Bone marrow (tissue), 2 donors: ENCODE measurements at regions not wholly inside any gene's neighbourhood (a gene's known extent, or its start where the extent isn't known, plus 50 kb on each side); places are given as distances from the start of the nearest gene placed in this dataset.

Experiments
- DNase-seq, 2 donors: peaks; one replicate each; lab custom pipeline; 2025; lab: John Stamatoyannopoulos, UW

DNA sequence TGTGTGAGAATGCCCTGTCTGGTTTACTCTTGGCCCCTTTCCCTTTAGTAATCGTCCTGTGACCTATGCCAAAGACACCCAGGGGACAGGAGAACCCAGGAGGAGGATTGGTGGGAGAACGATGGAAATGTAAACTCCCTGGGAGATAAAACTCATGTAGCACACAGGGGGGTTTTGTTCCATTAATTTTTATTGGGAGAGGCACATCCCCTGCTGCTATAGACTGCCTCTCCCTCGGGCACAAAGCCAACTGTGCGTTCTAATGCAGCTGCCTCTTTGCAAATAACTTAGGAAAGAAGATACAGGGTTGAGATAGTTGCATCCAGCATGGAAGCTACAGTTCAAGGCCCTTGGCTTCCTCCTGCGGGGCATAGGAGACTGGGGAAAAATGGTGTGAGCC is 489.6 kb downstream of the SLC4A3 start:
- no peak for DNase-seq

- no peak for DNase-seq
Measured at GRCh38 chr2:220120041-220120440, 492.6 kb downstream of the SLC4A3 start.

DNA sequence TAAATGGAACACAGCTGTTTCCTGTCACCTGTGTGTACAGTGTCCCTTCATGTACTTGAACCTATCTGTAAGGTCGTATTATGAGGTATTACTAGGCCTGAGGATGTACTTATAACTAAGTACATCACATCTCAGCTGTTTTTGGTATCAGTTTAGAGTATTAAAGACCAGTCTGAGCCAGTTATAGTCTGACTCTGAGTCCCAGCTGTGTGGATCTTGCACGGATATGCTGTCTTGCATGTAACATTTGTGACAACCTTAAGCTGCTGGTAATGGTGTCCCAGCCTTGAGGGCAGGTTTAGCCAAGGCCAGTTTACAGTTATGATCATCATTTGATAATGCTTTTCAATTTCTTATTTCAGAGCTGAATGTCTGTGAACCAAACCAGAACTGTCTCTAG is 496.3 kb downstream of the SLC4A3 start:
- DNase-seq, result no peak

DNA sequence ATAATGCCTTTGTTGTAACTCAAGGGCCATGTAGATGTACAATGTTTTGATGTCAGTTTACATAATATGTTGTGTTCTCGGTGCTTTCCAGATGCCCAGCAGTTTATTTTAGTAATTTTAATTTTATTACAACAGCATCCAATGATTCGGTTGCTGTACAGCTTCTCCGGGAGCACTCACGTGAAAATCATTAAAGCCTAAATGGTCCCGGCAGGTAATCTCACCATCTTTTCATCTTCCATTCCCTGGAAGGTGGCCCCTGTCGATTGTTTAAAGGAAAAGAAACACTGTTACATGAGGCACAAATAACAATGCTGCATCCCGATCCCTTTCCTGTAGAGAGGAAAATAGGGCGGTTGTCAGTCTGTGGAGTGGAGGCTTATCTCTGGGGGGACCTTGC is 498.1 kb downstream of the SLC4A3 start:
- DNase-seq, result no peak

- no peak for DNase-seq
Measured at GRCh38 chr2:220127311-220127710, 499.9 kb downstream of the SLC4A3 start.

DNA sequence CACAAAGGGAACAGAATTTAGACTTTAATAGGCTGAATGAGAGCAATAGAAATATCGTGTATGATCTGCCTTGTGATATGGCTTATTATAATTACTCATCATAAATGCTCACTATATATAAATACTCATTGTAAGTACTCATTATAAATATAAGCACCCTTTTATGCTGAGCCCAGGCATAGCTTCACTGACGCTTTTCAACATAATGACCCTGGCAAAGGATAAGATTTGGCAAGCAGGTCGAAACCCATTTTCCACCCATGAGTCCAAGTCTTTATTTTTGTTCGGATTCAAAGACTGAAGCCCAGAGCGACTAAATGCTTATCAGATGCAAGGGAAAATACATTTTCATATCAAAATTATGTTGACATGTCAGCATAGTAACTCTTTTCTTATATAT is 500.4 kb downstream of the SLC4A3 start:
- no peak for DNase-seq

- DNase-seq, result no peak
Measured at GRCh38 chr2:220129391-220129790, 502.0 kb downstream of the SLC4A3 start.

- DNase-seq, result no peak
Measured at GRCh38 chr2:220134756-220135534, 507.5 kb downstream of the SLC4A3 start.

GRCh38 chr2:220143336-220143735 is 515.9 kb downstream of the SLC4A3 start:
- DNase-seq, result no peak

DNA sequence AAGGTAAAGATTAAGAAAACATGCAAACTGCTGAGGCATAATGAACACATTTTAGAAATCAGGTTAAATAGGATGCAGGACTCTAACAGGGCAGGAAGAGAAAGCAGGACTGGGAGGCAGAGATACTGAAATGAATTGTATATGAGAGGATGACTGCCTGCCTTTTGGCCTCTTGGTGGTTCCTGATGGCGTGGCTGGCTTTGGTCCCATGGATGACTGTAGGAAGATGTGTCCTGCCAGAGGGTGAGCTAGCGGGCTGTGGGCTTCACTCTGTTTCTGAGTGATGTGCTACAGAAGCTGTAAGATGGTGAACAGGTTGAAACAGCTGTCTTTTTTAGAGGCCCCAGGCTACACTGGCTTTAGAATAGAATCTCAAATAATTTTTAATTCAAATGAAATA is 517.0 kb downstream of the SLC4A3 start:
- no peak for DNase-seq

DNA sequence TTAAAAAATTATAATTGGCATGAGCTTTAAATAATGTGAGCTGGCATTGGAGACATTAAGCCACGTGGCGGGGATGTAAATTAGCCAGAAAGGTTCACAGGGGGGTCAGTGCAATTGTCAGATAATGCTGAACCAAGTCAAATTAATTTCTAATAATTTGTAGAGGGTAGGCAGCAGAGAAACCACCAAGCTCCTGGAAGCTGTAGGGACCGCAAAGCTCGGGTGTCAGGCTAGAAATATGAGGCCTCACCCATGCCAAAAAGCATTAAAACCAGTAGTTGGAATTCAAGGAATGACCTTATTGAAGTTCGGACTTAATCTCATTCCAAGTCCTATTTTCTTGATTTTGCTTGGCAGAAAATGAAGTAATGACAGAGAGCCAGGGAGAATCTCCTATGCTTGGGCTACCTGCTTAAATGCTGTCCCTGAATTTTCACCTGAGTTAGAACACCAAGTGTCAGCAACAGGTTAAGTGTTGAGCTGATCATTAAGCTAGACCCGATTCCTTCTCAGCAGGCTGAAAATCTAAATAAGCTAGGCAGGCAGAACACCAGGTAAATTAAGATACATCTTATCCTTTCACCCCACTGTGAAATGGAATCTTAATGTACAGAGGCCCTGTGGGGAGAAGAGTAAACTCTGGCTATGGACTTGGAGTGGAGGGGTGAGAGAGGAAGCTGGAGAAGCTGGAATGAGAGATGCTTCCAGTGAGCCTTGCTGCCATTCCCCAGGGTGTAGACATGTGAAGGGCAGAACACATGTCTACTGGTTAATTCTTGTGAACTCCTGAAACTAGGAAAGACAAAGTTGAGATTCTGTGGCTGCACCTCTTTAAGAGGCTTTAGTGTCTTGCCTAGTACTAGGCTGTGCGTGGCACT is 520.0 kb downstream of the SLC4A3 start:
- no peak for DNase-seq

- no peak for DNase-seq
Measured at GRCh38 chr2:220148471-220149248, 521.2 kb downstream of the SLC4A3 start.

GRCh38 chr2:220151341-220151740 is 523.9 kb downstream of the SLC4A3 start:
- no peak for DNase-seq

GRCh38 chr2:220152281-220152935 is 525.0 kb downstream of the SLC4A3 start:
- no peak for DNase-seq

DNA sequence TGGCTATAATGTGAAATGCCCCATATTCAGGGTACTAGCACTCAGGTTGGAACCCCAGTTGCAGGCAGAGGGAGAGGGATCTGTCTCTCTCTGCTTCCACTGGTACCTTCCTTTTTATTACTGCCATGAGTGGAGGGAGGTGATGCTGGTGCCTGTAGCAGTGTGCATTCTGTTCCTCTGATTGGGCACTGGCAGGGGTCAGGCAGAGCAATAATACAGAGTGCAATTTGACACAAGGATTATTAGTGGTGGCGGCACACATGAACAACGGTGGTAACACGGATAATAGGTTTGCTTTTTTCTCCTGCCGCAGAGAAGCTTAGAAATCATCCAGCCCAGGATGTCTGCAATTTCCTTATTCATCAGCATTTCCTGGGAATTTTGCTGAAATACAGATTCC is 525.7 kb downstream of the SLC4A3 start:
- DNase-seq, result no peak

DNA sequence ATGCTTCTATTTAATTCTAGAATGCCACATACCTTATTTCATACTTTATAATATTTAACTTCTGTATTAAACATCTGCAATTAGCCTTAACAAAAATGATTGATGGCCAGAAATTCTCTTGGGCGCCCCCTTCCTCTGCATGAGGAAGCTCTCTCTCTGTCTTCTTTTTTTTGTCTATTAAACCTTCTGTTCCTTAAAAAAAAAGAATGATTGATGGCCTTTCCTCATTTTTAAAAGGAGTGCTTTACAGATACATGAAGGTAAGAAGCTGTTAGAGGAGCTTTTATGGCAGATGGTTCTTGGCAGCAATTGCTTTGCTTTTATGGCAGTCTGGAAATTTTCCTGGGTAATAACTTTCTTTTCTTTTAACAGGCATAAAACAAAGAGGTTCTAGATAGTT is 526.9 kb downstream of the SLC4A3 start:
- DNase-seq, result no peak

DNA sequence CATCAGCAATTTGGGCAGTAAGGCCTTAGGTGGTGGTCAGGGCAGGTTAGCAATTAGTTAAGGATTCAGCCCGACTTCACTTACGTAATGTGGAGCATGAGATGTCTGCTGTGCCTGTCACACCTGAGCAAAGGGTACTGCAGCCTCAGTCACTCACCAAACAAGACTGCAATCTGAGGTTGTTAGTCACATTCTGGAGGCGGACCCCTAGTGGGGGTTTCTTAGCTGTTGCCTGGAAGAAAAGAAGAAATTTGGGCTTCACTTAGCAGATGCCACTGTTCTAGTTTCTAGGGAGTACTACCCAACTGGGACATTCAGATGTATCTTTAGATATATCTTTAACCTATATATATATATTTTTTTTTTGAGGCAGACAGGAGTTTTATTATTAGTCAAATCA is 529.9 kb downstream of the SLC4A3 start:
- no peak for DNase-seq

DNA sequence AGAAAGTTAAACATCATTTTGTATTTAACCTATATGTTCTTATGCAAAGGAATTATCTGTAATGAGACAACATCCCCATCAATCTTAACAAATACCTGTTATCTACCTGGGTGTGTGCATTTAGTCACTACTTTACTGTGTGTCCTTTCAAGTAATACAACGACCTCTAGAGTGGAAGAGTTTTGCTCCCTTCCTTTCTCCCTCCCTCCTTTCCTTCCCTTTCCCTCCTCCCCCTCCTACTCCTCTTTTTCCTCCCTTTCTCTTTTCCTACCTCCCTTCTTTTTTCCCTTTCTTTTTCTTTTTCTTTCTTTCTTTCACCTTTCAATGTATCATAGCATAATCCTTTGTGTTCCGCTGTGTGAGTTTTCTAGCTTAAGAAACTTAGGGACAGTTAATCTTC is 532.3 kb downstream of the SLC4A3 start:
- DNase-seq, result no peak

GRCh38 chr2:220162320-220162719 is 534.9 kb downstream of the SLC4A3 start:
- no peak for DNase-seq

- no peak for DNase-seq
Measured at GRCh38 chr2:220163486-220163885, 536.1 kb downstream of the SLC4A3 start.

GRCh38 chr2:220165401-220165800 is 538.0 kb downstream of the SLC4A3 start:
- no peak for DNase-seq

GRCh38 chr2:220166616-220167015 is 539.2 kb downstream of the SLC4A3 start:
- DNase-seq, result no peak
